ENCODE measurements at regions not wholly inside any gene's neighbourhood (a gene's known extent, or its start where the extent isn't known, plus 50 kb on each side); places are given as distances from the start of the nearest gene placed in this dataset.
"Not testable (repeated sequence)": the region's sequence is repeated elsewhere in the genome, so short reads cannot be mapped to it uniquely, and the experiment has no call there.

DNA sequence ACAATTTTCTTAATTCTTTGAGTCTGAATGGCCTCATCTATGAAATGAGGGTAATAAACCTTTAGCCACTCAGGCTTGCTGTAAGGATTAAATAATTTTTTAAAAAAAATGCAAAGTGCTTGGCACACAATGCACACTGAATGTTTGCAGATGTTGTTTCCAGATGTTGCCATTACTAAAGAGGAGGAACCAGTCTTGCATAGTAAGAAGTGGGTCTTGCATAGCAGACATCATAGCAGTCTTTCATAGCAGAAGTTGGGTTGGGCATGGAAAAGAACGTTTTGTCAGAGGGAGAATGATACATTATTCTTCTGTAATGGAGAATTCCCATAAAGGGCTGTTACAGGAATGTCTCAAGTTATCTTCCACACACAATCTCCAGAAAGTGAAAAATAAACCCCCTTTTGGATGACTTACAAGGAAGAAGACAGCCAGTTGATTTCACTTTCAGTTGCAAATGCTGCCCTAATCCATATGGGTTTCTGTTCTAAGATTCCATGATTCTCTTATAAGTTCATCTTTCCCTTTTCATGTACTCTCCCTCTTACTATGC is 327.7 kb downstream of the SUCLG1 start:
- no peak for DNase-seq

GRCh38 chr2:84129018-84129417 is 330.1 kb downstream of the SUCLG1 start:
- DNase-seq: no peak

DNA sequence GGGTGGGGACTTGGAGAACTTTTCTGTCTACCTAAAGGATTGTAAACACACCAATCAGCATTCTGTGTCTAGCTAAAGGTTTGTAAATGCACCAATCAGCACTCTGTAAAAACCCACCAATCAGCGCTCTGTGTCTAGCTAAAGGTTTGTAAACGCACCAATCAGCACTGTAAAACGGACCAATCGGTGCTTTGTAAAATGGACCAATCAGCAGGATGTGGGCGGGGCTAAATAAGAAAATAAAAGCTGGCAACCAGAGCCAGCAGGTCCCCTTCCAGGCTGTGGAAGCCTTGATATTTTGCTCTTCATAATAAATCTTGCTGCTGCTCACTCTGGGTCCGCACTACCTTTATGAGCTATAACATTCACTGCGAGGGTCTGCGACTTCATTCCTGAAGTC is 331.3 kb downstream of the SUCLG1 start:
- not testable (repeated sequence) for DNase-seq

GRCh38 chr2:84126530-84126929 is 332.6 kb downstream of the SUCLG1 start:
- DNase-seq: no peak

DNA sequence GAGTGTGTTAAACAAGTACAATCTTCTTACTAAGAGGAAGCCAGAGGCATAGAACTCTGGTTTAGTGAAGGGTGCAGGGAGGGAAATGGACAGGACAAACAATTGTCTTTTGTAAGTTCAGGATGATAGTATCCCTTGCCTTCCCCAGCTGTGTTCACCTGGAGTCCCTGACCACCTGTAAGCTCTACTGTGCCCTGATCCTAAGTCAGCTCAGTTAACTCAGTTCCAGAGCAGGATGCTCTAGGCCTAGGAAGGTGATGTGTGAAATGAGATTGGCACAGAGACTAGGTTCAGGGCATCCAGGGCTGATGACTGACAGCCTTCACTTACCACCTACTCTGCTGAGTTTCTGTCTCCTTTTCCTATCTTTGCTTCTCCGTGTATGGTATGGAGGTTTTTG is 333.0 kb downstream of the SUCLG1 start:
- DNase-seq: no peak

- no peak for DNase-seq
Measured at GRCh38 chr2:84116143-84116542, 342.9 kb downstream of the SUCLG1 start.

DNA sequence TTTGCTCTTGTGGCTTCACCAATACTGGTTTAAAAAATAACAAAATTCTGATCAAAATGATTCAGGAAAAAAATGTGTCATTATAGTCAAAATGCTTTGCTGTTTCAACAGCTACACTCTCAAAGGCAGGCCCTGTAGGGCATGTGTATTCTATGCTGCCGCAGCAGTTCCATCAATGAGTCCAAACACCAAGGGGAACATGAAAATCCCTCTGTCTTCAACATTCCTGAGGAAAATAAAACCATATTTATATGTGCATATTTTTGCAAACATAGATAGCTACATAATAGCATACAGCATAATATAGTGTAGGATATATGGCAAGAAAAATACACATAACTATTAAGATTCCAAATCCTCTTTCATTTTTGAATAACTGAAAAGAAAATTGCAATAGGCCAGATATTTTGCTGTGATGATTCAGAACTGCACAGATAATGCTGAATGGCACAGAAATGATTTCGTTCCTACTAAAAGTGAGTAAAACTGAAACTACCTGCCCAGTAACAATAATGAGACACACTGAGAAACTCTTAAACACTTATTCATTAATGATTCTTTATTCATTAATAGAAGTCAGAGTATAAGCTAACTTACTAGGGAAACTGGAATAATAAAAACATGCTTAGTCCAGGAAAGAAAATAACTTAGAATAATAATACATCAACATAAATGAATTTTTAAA is 343.8 kb downstream of the SUCLG1 start:
- DNase-seq: no peak

DNA sequence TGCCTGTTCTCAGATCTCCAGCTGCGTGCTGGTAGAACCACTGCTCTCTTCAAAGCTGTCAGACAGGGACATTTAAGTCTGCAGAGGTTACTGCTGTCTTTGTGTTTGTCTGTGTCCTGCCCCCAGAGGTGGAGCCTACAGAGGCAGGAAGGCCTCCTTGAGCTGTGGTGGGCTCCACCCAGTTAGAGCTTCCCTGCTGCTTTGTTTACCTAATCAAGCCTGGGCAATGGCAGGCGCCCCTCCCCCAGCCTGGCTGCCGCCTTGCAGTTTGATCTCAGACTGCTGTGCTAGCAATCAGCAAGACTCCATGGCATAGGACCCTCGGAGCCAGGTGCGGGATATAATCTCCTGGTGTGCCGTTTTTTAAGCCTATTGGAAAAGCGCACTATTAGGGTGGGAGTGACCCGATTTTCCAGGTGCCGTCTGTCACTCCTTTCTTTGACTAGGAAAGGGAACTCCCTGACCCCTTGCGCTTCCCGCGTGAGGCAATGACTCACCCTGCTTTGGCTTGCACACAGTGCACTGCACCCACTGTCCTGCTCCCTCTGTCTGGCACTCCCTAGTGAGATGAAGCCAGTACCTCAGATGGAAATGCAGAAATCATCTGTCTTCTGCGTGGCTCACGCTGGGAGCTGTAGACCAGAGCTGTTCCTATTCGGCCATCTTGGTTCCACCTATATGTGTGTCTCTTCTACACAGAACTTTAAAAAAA is 355.1 kb downstream of the SUCLG1 start:
- DNase-seq: not testable (repeated sequence)

- DNase-seq: no peak
Measured at GRCh38 chr2:84102274-84102673, 356.8 kb downstream of the SUCLG1 start.

GRCh38 chr2:84088656-84089055 is 370.4 kb downstream of the SUCLG1 start:
- no peak for DNase-seq

- no peak for DNase-seq
Measured at GRCh38 chr2:84085562-84085961, 373.5 kb downstream of the SUCLG1 start.

DNA sequence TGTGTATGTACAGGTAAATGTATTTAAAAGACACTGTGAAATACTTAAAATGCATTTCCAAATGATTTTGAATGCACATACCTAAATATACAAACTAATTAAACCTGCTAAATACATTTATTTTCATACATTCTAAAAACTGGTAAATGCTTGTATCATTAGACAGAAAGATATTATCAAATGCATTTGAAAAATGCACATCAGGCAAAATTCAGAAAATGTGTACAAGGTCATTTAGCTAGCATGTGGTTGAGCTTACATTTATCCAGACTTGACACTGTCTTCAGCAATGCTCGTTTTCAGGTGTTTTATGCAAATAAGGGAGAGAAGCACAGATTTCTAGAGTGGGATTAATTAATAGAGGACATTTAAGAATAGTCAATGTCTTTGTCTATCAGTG is 374.2 kb downstream of the SUCLG1 start:
- no peak for DNase-seq

- no peak for DNase-seq
Measured at GRCh38 chr2:84083984-84084383, 375.1 kb downstream of the SUCLG1 start.

- no peak for DNase-seq
Measured at GRCh38 chr2:84078471-84078870, 380.6 kb downstream of the SUCLG1 start.

DNA sequence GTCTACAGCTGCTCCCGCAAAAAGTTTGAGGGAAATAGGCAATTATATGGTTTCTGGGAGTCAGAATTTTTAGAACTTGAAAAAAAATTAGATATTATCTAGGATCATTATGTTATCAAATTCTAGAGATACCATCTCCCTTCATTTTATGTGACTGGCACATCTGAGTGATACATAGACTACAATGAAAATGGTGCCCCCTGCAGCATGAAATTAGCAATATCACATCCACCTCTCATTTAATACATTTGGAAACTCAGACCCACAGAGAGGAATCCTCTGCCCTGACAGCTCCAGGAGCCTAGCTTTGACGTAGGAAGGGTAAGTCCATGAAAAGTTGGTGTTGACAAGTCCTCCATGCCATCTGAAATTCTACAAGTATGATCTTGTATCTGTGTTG is 381.6 kb downstream of the SUCLG1 start:
- peak; percentile 9 for DNase-seq

DNA sequence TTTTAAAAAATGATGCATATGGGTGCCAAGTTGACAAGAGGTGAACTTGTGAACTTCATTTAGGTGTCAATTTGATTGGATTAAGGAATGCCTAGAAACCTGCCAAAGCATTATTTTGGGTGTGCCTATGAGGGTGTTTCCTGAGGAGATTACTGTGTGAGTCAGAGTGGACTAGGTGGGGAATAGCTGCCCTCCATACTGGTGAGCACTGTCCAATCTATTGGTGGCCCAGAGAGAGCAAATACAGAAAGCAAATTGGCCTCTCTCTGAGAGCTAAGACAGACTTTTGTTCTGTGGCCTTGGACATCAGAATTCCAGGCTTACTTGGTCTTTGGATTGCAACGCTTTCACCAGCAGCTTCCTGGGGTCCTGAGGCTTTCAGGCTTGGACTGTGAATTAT is 388.0 kb downstream of the SUCLG1 start:
- no peak for DNase-seq

GRCh38 chr2:84065857-84066256 is 393.2 kb downstream of the SUCLG1 start:
- no peak for DNase-seq

DNA sequence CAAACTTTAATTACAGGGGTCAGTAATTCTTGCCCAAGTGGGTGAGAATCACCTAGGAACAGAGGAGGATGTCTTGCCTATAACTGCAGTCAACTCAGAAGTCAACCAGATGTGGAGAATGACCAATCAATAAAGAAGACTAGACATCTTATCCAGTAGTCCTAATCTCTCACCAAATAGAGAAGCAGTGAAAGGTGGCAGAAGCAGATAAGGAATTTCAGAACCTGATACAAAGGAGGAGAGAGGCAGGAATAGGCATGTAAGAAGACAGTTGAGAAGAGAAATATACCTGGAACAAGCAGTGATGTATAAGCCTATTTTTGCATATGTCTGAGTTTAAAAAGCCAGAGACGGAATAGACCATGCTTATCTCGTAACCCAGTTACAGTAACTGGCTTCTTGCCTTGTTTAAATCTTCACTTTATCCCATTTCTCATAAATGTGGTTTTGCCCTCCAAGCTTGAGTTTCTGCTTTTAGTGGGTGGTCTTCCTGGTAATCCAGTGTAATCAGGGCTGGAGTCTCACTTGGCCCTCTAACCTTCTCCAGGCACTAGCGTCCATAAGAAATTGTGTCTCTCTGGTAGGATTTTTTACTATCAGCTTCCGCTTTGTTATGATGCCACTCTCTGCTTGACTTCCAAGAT is 401.0 kb downstream of the SUCLG1 start:
- no peak for DNase-seq

GRCh38 chr2:84055816-84056215 is 403.3 kb downstream of the SUCLG1 start:
- DNase-seq: no peak

- not testable (repeated sequence) for DNase-seq
Measured at GRCh38 chr2:84054577-84054976, 404.5 kb downstream of the SUCLG1 start.

DNA sequence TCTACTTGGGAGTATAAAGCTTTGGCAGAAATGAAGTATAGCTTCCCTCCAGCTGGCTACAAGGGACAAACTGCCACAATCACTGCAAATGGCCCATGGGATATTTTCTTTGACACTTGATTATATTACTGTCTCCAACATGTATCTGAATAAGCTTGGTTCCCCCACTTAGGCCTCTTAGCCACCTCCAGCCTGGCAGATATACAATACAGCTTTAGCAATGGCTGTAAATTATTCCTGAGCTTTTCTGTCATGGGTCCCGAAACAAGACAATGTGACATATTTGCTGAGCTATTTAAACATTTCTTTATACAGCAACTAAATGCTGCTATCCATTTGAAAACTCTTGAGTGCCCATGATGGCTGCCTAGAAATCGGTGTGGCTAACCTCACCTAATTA is 406.2 kb downstream of the SUCLG1 start:
- no peak for DNase-seq

DNA sequence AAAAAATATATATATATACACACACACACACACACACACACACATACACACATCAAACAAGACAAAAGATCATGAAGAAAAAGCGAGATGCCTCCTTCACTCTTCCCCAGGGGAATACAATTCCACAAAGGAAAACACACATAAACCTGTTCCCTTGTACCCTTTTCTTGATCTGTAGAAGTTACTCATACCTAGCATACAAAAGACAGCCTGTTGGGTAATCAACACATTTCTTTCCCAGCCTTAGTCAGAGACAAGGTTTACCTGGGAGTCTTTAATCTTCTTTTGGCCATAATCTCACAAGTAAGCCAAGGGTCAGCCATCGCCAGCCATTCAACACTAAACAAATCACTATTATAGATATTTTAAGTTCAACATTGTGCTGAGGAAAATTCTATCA is 407.0 kb downstream of the SUCLG1 start:
- no peak for DNase-seq

GRCh38 chr2:84048964-84049363 is 410.1 kb downstream of the SUCLG1 start:
- no peak for DNase-seq

- no peak for DNase-seq
Measured at GRCh38 chr2:84041506-84041905, 417.6 kb downstream of the SUCLG1 start.
